Kidney (tissue), 13 donors: ENCODE measurements at regions not wholly inside any gene's neighbourhood (a gene's known extent, or its start where the extent isn't known, plus 50 kb on each side); places are given as distances from the start of the nearest gene placed in this dataset.

Source experiments
- DNase-seq, 5 donors: peaks; one replicate each; pipeline ENCODE4 v3.0.0-alpha.2; 2013 to 2020
- FAIRE-seq: peaks from 2 replicates; lab custom pipeline; 2012; peaks lifted over from hg19 to GRCh38; lab: Jason Lieb, UNC
- H3K27ac ChIP-seq, 2 donors: one replicate each; pipeline ENCODE4 v1.7.0; 2013; ENCODE audit warnings: low read depth in 2 of 2, low read length in 2 of 2, inconsistent platforms in 1 of 2
- H3K27me3 ChIP-seq: one replicate; pipeline ENCODE4 v1.7.1; 2013; ENCODE audit warnings: low read length, inconsistent platforms; ENCODE audit not compliant: control insufficient read depth, insufficient read depth
- H3K36me3 ChIP-seq, 3 donors: one replicate each; pipeline versions ENCODE4 v1.7.0 to v1.7.1; 2013; ENCODE audit warnings: low read length in 3 of 3, control low read depth in 1 of 3, inconsistent platforms in 1 of 3; ENCODE audit not compliant: insufficient read depth in 3 of 3, control insufficient read depth in 2 of 3
- H3K4me1 ChIP-seq, 3 donors: one replicate each; pipeline versions ENCODE4 v1.7.0 to v1.7.1; 2013; ENCODE audit warnings: low read length in 3 of 3, inconsistent platforms in 1 of 3, low read depth in 1 of 3; ENCODE audit not compliant: control insufficient read depth in 2 of 3, insufficient read depth in 2 of 3
- H3K4me3 ChIP-seq, 3 donors: one replicate each; pipeline versions ENCODE4 v1.7.0 to v1.8.1; 2013; ENCODE audit warnings: low read length in 3 of 3, control low read depth in 1 of 3, inconsistent platforms in 1 of 3
- H3K9ac ChIP-seq, 3 donors: one replicate each; pipeline versions ENCODE4 v1.7.0 to v1.7.1; 2013; ENCODE audit warnings: low read length in 3 of 3, control low read depth in 1 of 3, inconsistent platforms in 1 of 3
- H3K9me3 ChIP-seq, 3 donors: one replicate each; pipeline versions ENCODE4 v1.7.0 to v1.7.1; 2013; ENCODE audit warnings: low read length in 3 of 3, control low read depth in 1 of 3, inconsistent platforms in 1 of 3; ENCODE audit not compliant: control insufficient read depth in 2 of 3, insufficient read depth in 1 of 3
- CTCF ChIP-seq: IDR thresholded peaks from 3 replicates; pipeline ENCODE4 v1.5.1; 2012; ENCODE audit warnings: mild to moderate bottlenecking, moderate library complexity, borderline replicate concordance; ENCODE audit not compliant: insufficient read depth; ENCODE audit errors: extremely low read depth
- intact Hi-C: fragments of 100-400 bp; cut with DNase I; formaldehyde crosslinking; loops from one replicate; pipeline ENCODE4 v1.11.1; 2022
- donor health status: control.
- donor health status: control.
- donor health status: control.
- donor health status: control.
- donor health status: control.
- donor health status: DM: yes; HTN: yes; CAD: no.
- donor health status: Normal renal cell carcinoma (clear cell type).

DNA sequence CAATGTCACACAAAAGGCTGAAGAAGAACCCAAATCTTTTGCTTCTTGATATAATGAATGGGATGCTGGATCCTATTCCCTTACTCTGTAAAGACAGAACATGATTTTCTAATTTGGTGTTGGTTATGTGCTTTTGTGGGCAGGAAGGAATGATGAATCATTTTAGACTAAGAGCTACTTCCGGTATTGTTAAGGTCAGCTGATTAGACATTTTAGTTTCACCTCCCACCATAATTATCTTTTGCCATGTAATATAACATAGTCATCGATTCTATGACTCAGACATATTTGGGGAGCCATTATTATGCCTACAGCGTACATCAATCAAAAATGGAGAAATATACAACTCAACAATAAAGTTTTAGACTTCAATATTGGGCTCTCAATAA lies 265.3 kb downstream of the ZNF674 start:
- TF ChIP-seq CTCF: no peak
- H3K4me1 ChIP-seq: no peaks in the 10 kb centered on the region
- no peak overlapping the region for H3K9ac ChIP-seq
- DNase-seq (no peak), FAIRE-seq (no peak)
- H3K9me3 ChIP-seq: no peaks in the 10 kb centered on the region
- H3K27me3 ChIP-seq: no peaks in the 10 kb centered on the region
- no peak overlapping the region for H3K4me3 ChIP-seq
- H3K36me3 ChIP-seq: no peaks in the 10 kb centered on the region
- no peak overlapping the region for H3K27ac ChIP-seq
- intact Hi-C loops: no loop called here

- no peak for DNase-seq
- Histone ChIP-seq H3K9ac (no peak overlapping the region), H3K27me3 (no peaks in the 10 kb centered on the region), H3K4me3 (no peak overlapping the region), H3K9me3 (no peaks in the 10 kb centered on the region), H3K27ac (no peak overlapping the region), H3K4me1 (no peaks in the 10 kb centered on the region), H3K36me3 (no peaks in the 10 kb centered on the region)
- FAIRE-seq: peak; percentile 41
- TF ChIP-seq CTCF: no peak
- intact Hi-C loops: no loop called here
Observed at GRCh38 chrX:46279214-46279924, 265.9 kb downstream of the ZNF674 start.

DNA sequence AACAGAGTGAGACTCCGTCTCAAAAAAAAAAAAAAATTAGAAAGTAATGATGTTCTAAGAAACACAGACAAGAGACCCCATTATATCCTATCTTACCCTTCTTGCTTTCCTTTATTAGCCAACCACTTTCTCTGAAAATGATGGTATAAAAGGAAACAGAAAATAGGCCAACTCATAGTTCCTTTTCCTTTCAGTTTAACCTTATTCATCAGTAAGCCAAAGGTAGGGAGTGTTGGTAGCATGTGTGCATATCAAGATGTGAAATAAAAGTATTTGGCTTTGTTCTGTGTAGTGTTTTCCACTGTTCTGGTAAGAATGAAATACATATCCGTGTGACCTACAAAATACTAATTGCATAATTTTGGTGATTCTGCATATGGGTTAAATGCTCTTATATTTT lies 266.6 kb downstream of the ZNF674 start:
- Histone ChIP-seq H3K36me3 (no peaks in the 10 kb centered on the region), H3K4me1 (no peaks in the 10 kb centered on the region), H3K27ac (no peak overlapping the region), H3K9ac (no peak overlapping the region), H3K4me3 (no peak overlapping the region), H3K9me3 (no peaks in the 10 kb centered on the region), H3K27me3 (no peaks in the 10 kb centered on the region)
- FAIRE-seq (no peak), DNase-seq (no peak)
- no peak for TF ChIP-seq CTCF
- intact Hi-C loops: no loop called here

DNA sequence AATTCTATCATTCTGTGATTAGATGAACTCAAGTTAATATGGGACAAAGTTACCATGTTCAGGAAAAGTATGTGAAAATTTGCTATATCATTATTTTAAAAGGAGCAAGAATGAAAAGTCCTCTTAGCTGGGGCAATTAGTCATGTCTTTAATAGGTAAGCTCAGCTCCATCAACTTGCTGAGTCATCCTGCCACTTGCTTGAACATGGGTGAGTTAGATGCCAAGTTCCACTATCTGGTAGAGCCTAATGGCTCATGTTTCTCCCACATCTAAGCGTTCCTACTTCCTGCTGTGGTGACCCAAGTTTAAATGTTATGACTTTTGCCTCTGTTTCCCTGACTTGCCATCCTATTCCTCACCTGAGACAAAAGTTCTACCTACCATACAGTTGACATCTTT lies 276.8 kb downstream of the ZNF674 start:
- no peak overlapping the region for H3K4me3 ChIP-seq
- H3K9me3 ChIP-seq: no peaks in the 10 kb centered on the region
- H3K9ac ChIP-seq: no peak overlapping the region
- no peak for DNase-seq
- TF ChIP-seq CTCF: no peak
- no peaks in the 10 kb centered on the region for H3K27me3 ChIP-seq
- H3K4me1 ChIP-seq: no peaks in the 10 kb centered on the region
- no peaks in the 10 kb centered on the region for H3K36me3 ChIP-seq
- H3K27ac ChIP-seq: no peak overlapping the region
- intact Hi-C loops: no loop called here
- no peak for FAIRE-seq
